ENCODE measurements at regions not wholly inside any gene's neighbourhood (a gene's known extent, or its start where the extent isn't known, plus 50 kb on each side); places are given as distances from the start of the nearest gene placed in this dataset.

GRCh38 chr10:94077042-94077441 lies 83.3 kb downstream of the PLCE1 start:
- DNase-seq, result no peak
- intact Hi-C loops (cut with DNase I), result no loop called here
- TF ChIP-seq, protein P1, sequence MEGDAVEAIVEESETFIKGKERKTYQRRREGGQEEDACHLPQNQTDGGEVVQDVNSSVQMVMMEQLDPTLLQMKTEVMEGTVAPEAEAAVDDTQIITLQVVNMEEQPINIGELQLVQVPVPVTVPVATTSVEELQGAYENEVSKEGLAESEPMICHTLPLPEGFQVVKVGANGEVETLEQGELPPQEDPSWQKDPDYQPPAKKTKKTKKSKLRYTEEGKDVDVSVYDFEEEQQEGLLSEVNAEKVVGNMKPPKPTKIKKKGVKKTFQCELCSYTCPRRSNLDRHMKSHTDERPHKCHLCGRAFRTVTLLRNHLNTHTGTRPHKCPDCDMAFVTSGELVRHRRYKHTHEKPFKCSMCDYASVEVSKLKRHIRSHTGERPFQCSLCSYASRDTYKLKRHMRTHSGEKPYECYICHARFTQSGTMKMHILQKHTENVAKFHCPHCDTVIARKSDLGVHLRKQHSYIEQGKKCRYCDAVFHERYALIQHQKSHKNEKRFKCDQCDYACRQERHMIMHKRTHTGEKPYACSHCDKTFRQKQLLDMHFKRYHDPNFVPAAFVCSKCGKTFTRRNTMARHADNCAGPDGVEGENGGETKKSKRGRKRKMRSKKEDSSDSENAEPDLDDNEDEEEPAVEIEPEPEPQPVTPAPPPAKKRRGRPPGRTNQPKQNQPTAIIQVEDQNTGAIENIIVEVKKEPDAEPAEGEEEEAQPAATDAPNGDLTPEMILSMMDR (IDR thresholded peaks at IDR 0.05), result no peak
- Histone ChIP-seq H3K27ac (no peak overlapping the region), H3K27me3 (ENCODE audit: low read depth) (no peaks in the 10 kb centered on the region), H3K4me3 (no peak overlapping the region), H3K9me3 (no peaks in the 10 kb centered on the region), H3K36me3 (no peaks in the 10 kb centered on the region), H3K4me1 (no peaks in the 10 kb centered on the region)
- no peak for ATAC-seq

DNA sequence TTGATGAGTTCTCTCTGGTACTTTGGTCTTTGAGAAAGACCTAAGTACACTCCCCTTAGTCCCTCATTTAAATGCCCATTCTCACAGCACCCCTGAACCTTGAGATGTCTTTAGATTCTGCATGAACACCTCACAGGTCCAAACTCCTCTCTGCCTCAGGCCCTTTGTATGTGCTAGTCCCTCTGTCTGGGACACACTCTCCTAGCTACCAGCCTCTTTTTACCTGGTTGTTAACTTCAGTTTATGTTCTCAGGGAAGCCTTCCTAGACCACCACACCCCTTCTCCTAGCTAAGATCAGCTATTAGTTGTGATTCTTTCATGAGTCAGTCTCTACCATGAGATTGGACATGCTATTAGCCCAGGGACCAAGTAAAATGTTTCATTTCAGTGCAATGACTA lies 86.4 kb downstream of the PLCE1 start:
- no peaks in the 10 kb centered on the region for H3K27me3 ChIP-seq (ENCODE audit: low read depth)
- no peak for DNase-seq
- intact Hi-C loops (cut with DNase I), result no loop called here
- TF ChIP-seq, protein P1 (IDR thresholded peaks at IDR 0.05), result no peak
- no peak overlapping the region for H3K27ac ChIP-seq
- no peak overlapping the region for H3K4me3 ChIP-seq
- no peaks in the 10 kb centered on the region for H3K9me3 ChIP-seq
- no peak for ATAC-seq
- no peaks in the 10 kb centered on the region for H3K36me3 ChIP-seq
- H3K4me1 ChIP-seq, result no peaks in the 10 kb centered on the region

DNA sequence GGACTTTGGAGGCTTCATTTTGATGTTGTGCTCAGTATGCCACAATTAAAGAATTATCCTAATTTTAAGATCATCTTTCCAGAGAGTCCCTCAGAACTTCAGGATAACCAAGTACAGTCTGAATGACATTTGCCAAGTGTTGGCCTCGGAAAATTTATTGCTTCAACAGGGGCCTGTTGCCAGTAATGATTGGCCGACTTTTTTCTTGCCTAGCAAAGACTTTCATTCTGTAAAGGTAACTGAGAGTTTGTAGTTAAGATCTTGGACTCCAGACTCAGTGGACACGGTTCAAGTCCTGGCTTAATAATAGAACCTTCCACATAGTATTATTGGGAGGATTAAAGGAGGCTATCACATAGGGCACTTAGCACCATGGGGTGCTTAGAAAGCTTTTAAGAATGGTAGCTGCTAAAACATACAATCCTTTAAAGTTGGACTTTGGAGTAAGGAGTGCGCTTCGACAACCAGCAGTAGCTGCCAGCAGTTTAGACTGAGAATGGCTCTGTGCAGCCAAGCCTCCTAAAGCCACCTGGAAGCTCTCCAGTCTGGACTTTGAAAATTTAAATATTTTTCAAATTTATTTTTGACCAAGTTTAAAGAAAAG lies 90.0 kb downstream of the PLCE1 start:
- no peak for DNase-seq
- H3K27me3 ChIP-seq (ENCODE audit: low read depth), result no peaks in the 10 kb centered on the region
- H3K36me3 ChIP-seq, result no peaks in the 10 kb centered on the region
- no peak overlapping the region for H3K27ac ChIP-seq
- H3K4me1 ChIP-seq, result peaks cover 10% of the 10 kb centered on the region
- intact Hi-C loops (cut with DNase I), result no loop called here
- H3K9me3 ChIP-seq, result no peaks in the 10 kb centered on the region
- no peak overlapping the region for H3K4me3 ChIP-seq
- no peak for ATAC-seq
- TF ChIP-seq, protein P1 (IDR thresholded peaks at IDR 0.05), result no peak

DNA sequence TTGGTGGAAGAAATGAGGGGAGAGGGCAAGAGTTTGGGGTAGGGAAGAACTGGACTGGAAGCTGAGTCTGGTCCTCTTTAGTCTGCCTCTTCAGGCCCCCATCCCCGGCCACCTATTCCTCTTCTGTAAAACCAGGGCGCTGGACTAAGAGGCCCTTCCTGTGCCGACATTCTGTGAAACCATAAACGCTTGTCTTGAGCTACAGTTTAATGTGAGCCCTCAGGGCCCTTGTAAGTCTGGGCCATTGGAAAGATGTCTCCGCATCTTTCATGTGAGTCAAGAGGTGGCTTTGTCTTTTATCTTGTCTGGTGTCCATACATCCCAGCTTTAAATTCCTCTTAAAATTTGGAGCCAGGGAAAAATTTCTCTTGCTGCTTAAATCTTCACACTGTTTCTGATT lies 90.6 kb downstream of the PLCE1 start:
- no peak for DNase-seq
- no peak overlapping the region for H3K4me3 ChIP-seq
- H3K27ac ChIP-seq, result no peak overlapping the region
- H3K36me3 ChIP-seq, result no peaks in the 10 kb centered on the region
- ATAC-seq, result no peak
- peaks cover 11% of the 10 kb centered on the region for H3K4me1 ChIP-seq
- H3K27me3 ChIP-seq (ENCODE audit: low read depth), result no peaks in the 10 kb centered on the region
- H3K9me3 ChIP-seq, result no peaks in the 10 kb centered on the region
- intact Hi-C loops (cut with DNase I), result no loop called here
- TF ChIP-seq, protein P1 (IDR thresholded peaks at IDR 0.05), result no peak

- intact Hi-C loops (cut with DNase I), result no loop called here
- H3K27me3 ChIP-seq (ENCODE audit: low read depth), result no peaks in the 10 kb centered on the region
- TF ChIP-seq, protein P1 (IDR thresholded peaks at IDR 0.05), result no peak
- H3K4me1 ChIP-seq, result peaks cover 11% of the 10 kb centered on the region
- no peaks in the 10 kb centered on the region for H3K9me3 ChIP-seq
- no peak for ATAC-seq
- H3K36me3 ChIP-seq, result no peaks in the 10 kb centered on the region
- H3K27ac ChIP-seq, result no peak overlapping the region
- DNase-seq, result no peak
- H3K4me3 ChIP-seq, result no peak overlapping the region
Measured at GRCh38 chr10:94085288-94085687, 91.6 kb downstream of the PLCE1 start.

Data from lower lobe of right lung (tissue), 2 donors.